ENCODE measurements at regions not wholly inside any gene's neighbourhood (a gene's known extent, or its start where the extent isn't known, plus 50 kb on each side); places are given as distances from the start of the nearest gene placed in this dataset.

DNA sequence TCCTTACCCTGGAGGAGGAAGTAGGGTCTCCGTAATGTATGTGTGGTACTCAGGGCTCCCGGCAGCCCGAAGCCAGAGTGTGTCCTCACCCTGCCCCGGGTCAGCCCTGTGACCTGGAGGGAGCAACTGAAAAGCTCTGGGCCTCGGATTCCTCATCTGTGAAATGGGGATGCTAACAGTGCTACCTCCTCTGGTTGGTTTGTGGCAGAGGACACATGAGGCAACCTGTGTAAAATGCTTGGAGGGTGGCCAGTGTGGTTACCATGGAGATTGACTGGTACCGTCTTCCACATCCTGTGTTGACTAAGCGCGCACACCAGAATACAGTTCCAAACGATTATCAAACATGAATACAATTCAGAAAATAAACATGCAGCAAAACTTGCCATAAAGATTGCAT is 163.8 kb upstream of the KLF6 start:
- no peak for FAIRE-seq
- Mint-ChIP-seq H3K27ac (ENCODE audit: unreplicated experiment) (no peak overlapping the region), H3K36me3 (ENCODE audit: low read depth, unreplicated experiment) (no peaks in the 10 kb centered on the region)

DNA sequence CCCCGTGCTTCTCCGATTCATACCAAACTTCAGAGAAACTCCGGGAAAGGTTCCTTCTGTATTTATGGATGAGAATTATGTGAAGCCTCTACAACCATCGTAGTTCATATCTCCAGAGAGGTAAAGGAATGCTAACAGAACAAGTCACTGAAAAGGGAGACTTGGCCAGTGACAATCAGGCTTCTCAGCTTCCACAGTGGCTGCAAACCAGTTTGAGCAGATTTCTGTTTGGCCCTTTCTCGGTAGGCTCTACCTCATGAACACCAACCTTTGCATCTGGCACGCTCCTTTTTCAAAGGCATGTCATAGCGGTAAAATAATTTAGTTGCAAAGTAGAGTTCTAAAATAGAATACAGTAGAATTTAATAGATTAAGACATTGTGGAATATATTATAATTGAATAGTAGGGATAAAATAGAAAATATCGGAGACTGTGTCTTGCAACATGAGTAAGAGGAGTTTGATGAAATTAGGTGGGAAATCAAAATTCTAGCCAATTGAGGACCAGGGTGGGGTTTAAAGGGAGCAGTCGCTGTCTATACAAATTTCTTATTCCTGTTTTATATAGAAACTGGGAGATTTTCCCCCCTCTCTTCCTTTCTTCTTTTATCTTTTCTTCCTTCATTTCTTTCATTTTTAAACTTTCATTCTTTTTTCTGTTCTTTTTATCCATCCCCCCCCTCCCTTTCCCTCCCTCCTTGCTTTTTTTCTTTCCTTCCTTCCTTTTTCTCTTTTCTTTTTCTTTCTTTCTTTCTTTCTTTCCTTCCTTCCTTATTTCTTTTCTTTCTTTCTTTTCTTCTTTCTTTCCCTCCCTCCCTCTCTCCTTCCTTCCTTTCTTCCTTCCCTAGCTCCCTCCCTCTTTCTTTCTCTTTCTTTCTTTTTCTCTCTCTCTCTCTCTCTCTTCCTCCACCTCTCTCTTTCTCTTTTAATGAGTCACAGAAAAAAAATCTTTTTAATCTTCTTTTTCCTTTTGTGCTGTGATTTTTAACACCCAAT is 161.5 kb upstream of the KLF6 start:
- H3K27ac Mint-ChIP-seq (ENCODE audit: unreplicated experiment) = peak overlapping the region; percentile 78
- FAIRE-seq = no peak

More for the DNA sequence above, 163.8 kb upstream of the KLF6 start:
- peaks cover 10% of the 10 kb centered on the region for H3K4me1 ChIP-seq (ENCODE audit: insufficient read depth, low read length)
- H3K27me3 Mint-ChIP-seq (ENCODE audit: low read depth, unreplicated experiment) = no peaks in the 10 kb centered on the region
- no peaks in the 10 kb centered on the region for H3K79me2 ChIP-seq (ENCODE audit: insufficient read depth, low read length)
- H3K9me3 ChIP-seq (ENCODE audit: insufficient read depth, low read depth, low read length) = no peaks in the 10 kb centered on the region
- H3K4me1 Mint-ChIP-seq (ENCODE audit: low read depth, unreplicated experiment) = peaks cover 27% of the 10 kb centered on the region
- no peak overlapping the region for H3K27ac ChIP-seq (ENCODE audit: low read depth, low read length)
- no peaks in the 10 kb centered on the region for H3K27me3 ChIP-seq (ENCODE audit: insufficient read depth, low read length)
- no peaks in the 10 kb centered on the region for H3K9me3 Mint-ChIP-seq (ENCODE audit: unreplicated experiment)
- H3K9ac ChIP-seq (ENCODE audit: low read length) = peak overlapping the region; percentile 17
- H4K20me1 ChIP-seq (ENCODE audit: insufficient read depth, low read length) = no peaks in the 10 kb centered on the region
- H2AFZ ChIP-seq (ENCODE audit: low read depth, low read length) = no peak overlapping the region
- no peaks in the 10 kb centered on the region for H3K36me3 ChIP-seq (ENCODE audit: insufficient read depth, low read length)
- no peak for TF ChIP-seq EZH2 (IDR thresholded peaks at IDR 0.05; ENCODE audit: insufficient read depth, low read length)
- TF ChIP-seq, protein P1, sequence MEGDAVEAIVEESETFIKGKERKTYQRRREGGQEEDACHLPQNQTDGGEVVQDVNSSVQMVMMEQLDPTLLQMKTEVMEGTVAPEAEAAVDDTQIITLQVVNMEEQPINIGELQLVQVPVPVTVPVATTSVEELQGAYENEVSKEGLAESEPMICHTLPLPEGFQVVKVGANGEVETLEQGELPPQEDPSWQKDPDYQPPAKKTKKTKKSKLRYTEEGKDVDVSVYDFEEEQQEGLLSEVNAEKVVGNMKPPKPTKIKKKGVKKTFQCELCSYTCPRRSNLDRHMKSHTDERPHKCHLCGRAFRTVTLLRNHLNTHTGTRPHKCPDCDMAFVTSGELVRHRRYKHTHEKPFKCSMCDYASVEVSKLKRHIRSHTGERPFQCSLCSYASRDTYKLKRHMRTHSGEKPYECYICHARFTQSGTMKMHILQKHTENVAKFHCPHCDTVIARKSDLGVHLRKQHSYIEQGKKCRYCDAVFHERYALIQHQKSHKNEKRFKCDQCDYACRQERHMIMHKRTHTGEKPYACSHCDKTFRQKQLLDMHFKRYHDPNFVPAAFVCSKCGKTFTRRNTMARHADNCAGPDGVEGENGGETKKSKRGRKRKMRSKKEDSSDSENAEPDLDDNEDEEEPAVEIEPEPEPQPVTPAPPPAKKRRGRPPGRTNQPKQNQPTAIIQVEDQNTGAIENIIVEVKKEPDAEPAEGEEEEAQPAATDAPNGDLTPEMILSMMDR (IDR thresholded peaks at IDR 0.05; ENCODE audit: insufficient read depth, low read depth, low read length) = no peak
- peak overlapping the region; percentile 15 for H3K4me2 ChIP-seq (ENCODE audit: low read length)
- no peak overlapping the region for H3K4me3 Mint-ChIP-seq (ENCODE audit: unreplicated experiment)
- H3K4me3 ChIP-seq (ENCODE audit: insufficient read depth, low read depth, low read length) = no peak overlapping the region
- DNase-seq (ENCODE audit: low read depth) = peak; percentile 86

More for the DNA sequence above, 161.5 kb upstream of the KLF6 start:
- H3K36me3 ChIP-seq (ENCODE audit: insufficient read depth, low read length) = no peaks in the 10 kb centered on the region
- H3K27me3 ChIP-seq (ENCODE audit: insufficient read depth, low read length) = no peaks in the 10 kb centered on the region
- no peaks in the 10 kb centered on the region for H3K9me3 ChIP-seq (ENCODE audit: insufficient read depth, low read depth, low read length)
- H3K9ac ChIP-seq (ENCODE audit: low read length) = peak overlapping the region; percentile 61
- TF ChIP-seq, protein P1 (IDR thresholded peaks at IDR 0.05; ENCODE audit: insufficient read depth, low read depth, low read length) = no peak
- no peak for TF ChIP-seq EZH2 (IDR thresholded peaks at IDR 0.05; ENCODE audit: insufficient read depth, low read length)
- no peaks in the 10 kb centered on the region for H3K36me3 Mint-ChIP-seq (ENCODE audit: low read depth, unreplicated experiment)
- H2AFZ ChIP-seq (ENCODE audit: low read depth, low read length) = no peak overlapping the region
- no peak overlapping the region for H3K4me3 Mint-ChIP-seq (ENCODE audit: unreplicated experiment)
- no peaks in the 10 kb centered on the region for H3K27me3 Mint-ChIP-seq (ENCODE audit: low read depth, unreplicated experiment)
- H3K79me2 ChIP-seq (ENCODE audit: insufficient read depth, low read length) = no peaks in the 10 kb centered on the region
- peak overlapping the region; percentile 63 for H3K27ac ChIP-seq (ENCODE audit: low read depth, low read length)
- peaks cover 22% of the 10 kb centered on the region for H3K4me1 ChIP-seq (ENCODE audit: insufficient read depth, low read length)
- peak overlapping the region; percentile 66 for H3K4me2 ChIP-seq (ENCODE audit: low read length)
- H3K9me3 Mint-ChIP-seq (ENCODE audit: unreplicated experiment) = peaks cover 4% of the 10 kb centered on the region
- H3K4me1 Mint-ChIP-seq (ENCODE audit: low read depth, unreplicated experiment) = peaks cover 35% of the 10 kb centered on the region
- no peak for DNase-seq (ENCODE audit: low read depth)
- no peaks in the 10 kb centered on the region for H4K20me1 ChIP-seq (ENCODE audit: insufficient read depth, low read length)
- no peak overlapping the region for H3K4me3 ChIP-seq (ENCODE audit: insufficient read depth, low read depth, low read length)
